Amniotic epithelial cell (primary cell): ENCODE measurements at regions not wholly inside any gene's neighbourhood (a gene's known extent, or its start where the extent isn't known, plus 50 kb on each side); places are given as distances from the start of the nearest gene placed in this dataset.
"Not testable (repeated sequence)": the region's sequence is repeated elsewhere in the genome, so short reads cannot be mapped to it uniquely, and the experiment has no call there.

Experiments
- DNase-seq: peaks from one replicate; pipeline ENCODE4 v3.0.0-alpha.2; 2010; ENCODE audit warnings: low read depth

- DNase-seq = no peak
These were observed 335.2 kb downstream of the NUP35 start for GRCh38 chr2:183459466-183459865.

- DNase-seq = no peak
These were observed 339.6 kb downstream of the NUP35 start for GRCh38 chr2:183463821-183464220.

- no peak for DNase-seq
These were observed 340.8 kb downstream of the NUP35 start for GRCh38 chr2:183465048-183465447.

- DNase-seq = no peak
These were observed 350.9 kb downstream of the NUP35 start for GRCh38 chr2:183474912-183475695.

- no peak for DNase-seq
These were observed 352.2 kb downstream of the NUP35 start for GRCh38 chr2:183476490-183476889.

GRCh38 chr2:183477296-183477695 lies 353.1 kb downstream of the NUP35 start:
- DNase-seq = no peak

GRCh38 chr2:183478941-183479595 lies 354.8 kb downstream of the NUP35 start:
- not testable (repeated sequence) for DNase-seq

- DNase-seq = no peak
These were observed 363.1 kb downstream of the NUP35 start for GRCh38 chr2:183487326-183487725.

GRCh38 chr2:183488421-183488820 lies 364.2 kb downstream of the NUP35 start:
- no peak for DNase-seq

GRCh38 chr2:183490489-183490888 lies 366.2 kb downstream of the NUP35 start:
- DNase-seq = no peak

GRCh38 chr2:183490914-183491313 lies 366.7 kb downstream of the NUP35 start:
- DNase-seq = peak; percentile 50

GRCh38 chr2:183493040-183493439 lies 368.8 kb downstream of the NUP35 start:
- no peak for DNase-seq

GRCh38 chr2:183495079-183495478 lies 370.8 kb downstream of the NUP35 start:
- DNase-seq = no peak

- no peak for DNase-seq
These were observed 371.5 kb downstream of the NUP35 start for GRCh38 chr2:183495589-183496267.

GRCh38 chr2:183497861-183498260 lies 373.6 kb downstream of the NUP35 start:
- no peak for DNase-seq

GRCh38 chr2:183505911-183506310 lies 381.7 kb downstream of the NUP35 start:
- DNase-seq = no peak

GRCh38 chr2:183511154-183511553 lies 386.9 kb downstream of the NUP35 start:
- no peak for DNase-seq

- no peak for DNase-seq
These were observed 395.3 kb downstream of the NUP35 start for GRCh38 chr2:183519371-183520056.

GRCh38 chr2:183521911-183522310 lies 397.7 kb downstream of the NUP35 start:
- no peak for DNase-seq

- peak; percentile 74 for DNase-seq
These were observed 398.4 kb downstream of the NUP35 start for GRCh38 chr2:183522489-183523266.

GRCh38 chr2:183530333-183530901 lies 406.2 kb downstream of the NUP35 start:
- no peak for DNase-seq
